ENCODE measurements at regions not wholly inside any gene's neighbourhood (a gene's known extent, or its start where the extent isn't known, plus 50 kb on each side); places are given as distances from the start of the nearest gene placed in this dataset.
A peak's percentile ranks its signal among the peaks of the same experiment; 100 is the strongest.

DNA sequence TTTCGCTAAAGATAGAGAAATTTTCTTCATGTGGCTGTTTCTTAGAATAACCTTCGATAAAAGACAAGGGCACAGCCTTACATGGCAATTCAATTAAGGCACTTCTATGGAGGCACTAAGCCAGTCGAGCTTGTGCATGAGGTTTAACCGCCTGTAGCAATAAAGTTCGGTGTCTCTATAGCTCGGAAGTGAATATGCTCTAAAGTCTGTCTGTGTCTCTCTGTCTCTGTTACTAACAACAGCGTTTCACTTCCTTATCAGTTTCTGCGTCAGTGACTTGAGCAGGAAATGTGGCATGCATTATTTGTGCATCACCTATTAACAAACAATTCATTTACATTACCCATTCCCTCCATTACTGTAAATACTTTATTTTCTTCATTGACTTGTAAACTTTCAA is 365.1 kb upstream of the NETO1 start:
- Histone ChIP-seq H3K4me3 (replicated peaks in 1 of 4; ENCODE audit: control extremely low read depth in 1 of 4, insufficient read depth in 1 of 4, low read depth in 3 of 4, low read length in 4 of 4) (no peak overlapping the region), H3K79me2 (ENCODE audit: control insufficient read depth, insufficient read depth, low read length) (no peaks in the 10 kb centered on the region), H3K9me3 (ENCODE audit: control insufficient read depth, insufficient read depth, low read depth, low read length) (no peaks in the 10 kb centered on the region), H4K20me1 (ENCODE audit: control insufficient read depth, extremely low read depth, insufficient read depth, low read length) (no peaks in the 10 kb centered on the region), H3K4me2 (ENCODE audit: extremely low read depth, insufficient read depth, low read length) (no peak overlapping the region), H3K36me3 (ENCODE audit: control insufficient read depth, insufficient read depth, low read length) (no peaks in the 10 kb centered on the region), H2AFZ (ENCODE audit: low read length) (no peak overlapping the region), H3K9ac (ENCODE audit: insufficient read depth, low read length) (no peak overlapping the region), H3K27me3 (ENCODE audit: control insufficient read depth, insufficient read depth, low read length) (no peaks in the 10 kb centered on the region), H3K27ac (ENCODE audit: insufficient read depth, low read length) (no peak overlapping the region), H3K4me1 (ENCODE audit: control insufficient read depth, extremely low read depth, insufficient read depth, low read length) (no peaks in the 10 kb centered on the region)
- TF ChIP-seq EZH2 (IDR thresholded peaks at IDR 0.05; ENCODE audit: low read length, missing control alignments), result no peak
- TF ChIP-seq, protein P1, sequence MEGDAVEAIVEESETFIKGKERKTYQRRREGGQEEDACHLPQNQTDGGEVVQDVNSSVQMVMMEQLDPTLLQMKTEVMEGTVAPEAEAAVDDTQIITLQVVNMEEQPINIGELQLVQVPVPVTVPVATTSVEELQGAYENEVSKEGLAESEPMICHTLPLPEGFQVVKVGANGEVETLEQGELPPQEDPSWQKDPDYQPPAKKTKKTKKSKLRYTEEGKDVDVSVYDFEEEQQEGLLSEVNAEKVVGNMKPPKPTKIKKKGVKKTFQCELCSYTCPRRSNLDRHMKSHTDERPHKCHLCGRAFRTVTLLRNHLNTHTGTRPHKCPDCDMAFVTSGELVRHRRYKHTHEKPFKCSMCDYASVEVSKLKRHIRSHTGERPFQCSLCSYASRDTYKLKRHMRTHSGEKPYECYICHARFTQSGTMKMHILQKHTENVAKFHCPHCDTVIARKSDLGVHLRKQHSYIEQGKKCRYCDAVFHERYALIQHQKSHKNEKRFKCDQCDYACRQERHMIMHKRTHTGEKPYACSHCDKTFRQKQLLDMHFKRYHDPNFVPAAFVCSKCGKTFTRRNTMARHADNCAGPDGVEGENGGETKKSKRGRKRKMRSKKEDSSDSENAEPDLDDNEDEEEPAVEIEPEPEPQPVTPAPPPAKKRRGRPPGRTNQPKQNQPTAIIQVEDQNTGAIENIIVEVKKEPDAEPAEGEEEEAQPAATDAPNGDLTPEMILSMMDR (conservative IDR thresholded peaks at IDR 0.05 in 1 of 2, IDR thresholded peaks at IDR 0.05 in 1 of 2; ENCODE audit: low read depth in 1 of 2, low read length in 2 of 2), result no peak
- DNase-seq (ENCODE audit: low read depth in 2 of 2), result peak in 1 of 2 donors; percentile 3

DNA sequence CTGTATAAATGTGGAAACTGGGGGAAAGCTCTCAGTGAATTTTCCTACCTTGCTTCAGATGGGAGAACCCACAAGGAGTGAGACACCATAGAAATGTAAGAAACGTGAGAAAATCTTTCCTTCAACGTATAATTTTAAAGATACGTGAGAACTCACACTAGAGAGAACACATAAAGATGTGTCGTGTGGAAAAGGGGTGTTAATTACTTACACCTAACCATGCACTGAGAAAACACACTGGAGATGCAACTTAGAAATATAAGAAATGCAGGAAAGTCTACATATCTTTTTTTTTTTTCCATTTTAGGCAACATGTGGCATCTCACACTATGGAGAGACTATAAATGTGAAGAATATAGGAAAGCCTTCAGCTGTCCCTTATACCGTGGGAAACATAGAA is 352.9 kb upstream of the NETO1 start:
- Histone ChIP-seq H4K20me1 (ENCODE audit: control insufficient read depth, extremely low read depth, insufficient read depth, low read length) (no peaks in the 10 kb centered on the region), H3K9me3 (ENCODE audit: control insufficient read depth, insufficient read depth, low read depth, low read length) (no peaks in the 10 kb centered on the region), H3K4me3 (replicated peaks in 1 of 4; ENCODE audit: control extremely low read depth in 1 of 4, insufficient read depth in 1 of 4, low read depth in 3 of 4, low read length in 4 of 4) (no peak overlapping the region), H3K4me2 (ENCODE audit: extremely low read depth, insufficient read depth, low read length) (no peak overlapping the region), H3K36me3 (ENCODE audit: control insufficient read depth, insufficient read depth, low read length) (no peaks in the 10 kb centered on the region), H2AFZ (ENCODE audit: low read length) (no peak overlapping the region), H3K4me1 (ENCODE audit: control insufficient read depth, extremely low read depth, insufficient read depth, low read length) (no peaks in the 10 kb centered on the region), H3K79me2 (ENCODE audit: control insufficient read depth, insufficient read depth, low read length) (no peaks in the 10 kb centered on the region), H3K27me3 (ENCODE audit: control insufficient read depth, insufficient read depth, low read length) (no peaks in the 10 kb centered on the region), H3K27ac (ENCODE audit: insufficient read depth, low read length) (no peak overlapping the region), H3K9ac (ENCODE audit: insufficient read depth, low read length) (no peak overlapping the region)
- no peak for DNase-seq (ENCODE audit: low read depth in 2 of 2)
- no peak for TF ChIP-seq EZH2 (IDR thresholded peaks at IDR 0.05; ENCODE audit: low read length, missing control alignments)
- TF ChIP-seq, protein P1 (conservative IDR thresholded peaks at IDR 0.05 in 1 of 2, IDR thresholded peaks at IDR 0.05 in 1 of 2; ENCODE audit: low read depth in 1 of 2, low read length in 2 of 2), result no peak

DNA sequence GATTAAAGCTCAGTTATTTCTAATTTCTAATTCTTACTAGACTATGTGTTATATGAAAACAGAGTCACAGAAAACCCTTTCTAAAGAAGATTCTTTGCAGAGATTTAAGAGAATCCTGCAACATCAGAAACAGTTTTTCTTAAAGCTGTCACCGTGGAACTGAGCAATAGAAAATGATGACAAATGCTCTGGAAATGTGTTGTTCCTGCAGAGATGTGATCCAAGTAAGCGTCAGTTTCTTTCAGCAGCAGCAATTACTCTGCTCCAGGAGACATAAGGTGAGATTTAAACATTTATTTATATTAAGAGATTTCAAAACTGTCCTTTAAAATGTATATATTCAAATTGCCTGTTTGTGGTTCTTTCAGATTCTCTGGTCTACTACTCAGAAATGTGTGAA is 350.5 kb upstream of the NETO1 start:
- TF ChIP-seq EZH2 (IDR thresholded peaks at IDR 0.05; ENCODE audit: low read length, missing control alignments), result no peak
- TF ChIP-seq, protein P1 (conservative IDR thresholded peaks at IDR 0.05 in 1 of 2, IDR thresholded peaks at IDR 0.05 in 1 of 2; ENCODE audit: low read depth in 1 of 2, low read length in 2 of 2), result no peak
- H3K4me1 ChIP-seq (ENCODE audit: control insufficient read depth, extremely low read depth, insufficient read depth, low read length), result no peaks in the 10 kb centered on the region
- no peaks in the 10 kb centered on the region for H3K9me3 ChIP-seq (ENCODE audit: control insufficient read depth, insufficient read depth, low read depth, low read length)
- H2AFZ ChIP-seq (ENCODE audit: low read length), result no peak overlapping the region
- no peak overlapping the region for H3K9ac ChIP-seq (ENCODE audit: insufficient read depth, low read length)
- DNase-seq (ENCODE audit: low read depth in 2 of 2), result no peak
- H4K20me1 ChIP-seq (ENCODE audit: control insufficient read depth, extremely low read depth, insufficient read depth, low read length), result no peaks in the 10 kb centered on the region
- no peaks in the 10 kb centered on the region for H3K79me2 ChIP-seq (ENCODE audit: control insufficient read depth, insufficient read depth, low read length)
- H3K36me3 ChIP-seq (ENCODE audit: control insufficient read depth, insufficient read depth, low read length), result no peaks in the 10 kb centered on the region
- H3K4me2 ChIP-seq (ENCODE audit: extremely low read depth, insufficient read depth, low read length), result no peak overlapping the region
- H3K4me3 ChIP-seq (replicated peaks in 1 of 4; ENCODE audit: control extremely low read depth in 1 of 4, insufficient read depth in 1 of 4, low read depth in 3 of 4, low read length in 4 of 4), result no peak overlapping the region
- no peak overlapping the region for H3K27ac ChIP-seq (ENCODE audit: insufficient read depth, low read length)
- H3K27me3 ChIP-seq (ENCODE audit: control insufficient read depth, insufficient read depth, low read length), result no peaks in the 10 kb centered on the region

All from fibroblast of lung (primary cell).